DND-41 (cell line): ENCODE measurements at regions not wholly inside any gene's neighbourhood (a gene's known extent, or its start where the extent isn't known, plus 50 kb on each side); places are given as distances from the start of the nearest gene placed in this dataset.

ENCODE experiments used
- ATAC-seq: fragments of 200-7000 bp; cut with Tn5 transposase; 3 replicates; pipeline ENCODE4 v1.9.1; 2021; ENCODE audit warnings: low read depth; ENCODE audit not compliant: insufficient read depth
- DNase-seq: peaks from one replicate; pipeline ENCODE4 v3.0.0-alpha.2; 2020
- H2AFZ ChIP-seq: 2 replicates; pipeline ENCODE4 v1.6.0; 2012; ENCODE audit warnings: low read depth, low read length
- H3K27ac ChIP-seq: 2 replicates; pipeline ENCODE4 v1.5.1; 2012; ENCODE audit warnings: low read length, inconsistent platforms
- H3K27me3 ChIP-seq: fragments of 200-600 bp; sonication (generic); 2 replicates; pipeline ENCODE4 v1.6.0; 2012; ENCODE audit warnings: low read length, mild to moderate bottlenecking, inconsistent platforms; ENCODE audit not compliant: insufficient read depth, poor library complexity
- H3K36me3 ChIP-seq: 2 replicates; pipeline ENCODE4 v1.5.1; 2012; ENCODE audit warnings: low read length, inconsistent platforms; ENCODE audit not compliant: insufficient read depth
- H3K4me1 ChIP-seq: 2 replicates; pipeline ENCODE4 v1.5.1; 2012; ENCODE audit warnings: mild to moderate bottlenecking, low read length; ENCODE audit not compliant: insufficient read depth
- H3K4me2 ChIP-seq: 2 replicates; pipeline ENCODE4 v1.6.0; 2012; ENCODE audit warnings: mild to moderate bottlenecking, moderate library complexity, low read length, inconsistent platforms; ENCODE audit not compliant: insufficient read depth
- H3K4me3 ChIP-seq, 2 experiments: fragments of 200-600 bp in 1 of 2; shearing (Covaris generic) in 1 of 2; 2 replicates each; pipeline ENCODE4 v1.5.1; 2012 to 2016; ENCODE audit warnings: inconsistent platforms in 2 of 2, low read length in 2 of 2, mild to moderate bottlenecking in 2 of 2, low read depth in 1 of 2, moderate library complexity in 1 of 2
- H3K79me2 ChIP-seq: 2 replicates; pipeline ENCODE4 v1.6.0; 2012; ENCODE audit warnings: low read length, inconsistent platforms; ENCODE audit not compliant: insufficient read depth
- H3K9ac ChIP-seq: 2 replicates; pipeline ENCODE4 v1.6.0; 2012; ENCODE audit warnings: low read depth, mild to moderate bottlenecking, inconsistent platforms, low read length, moderate library complexity
- H3K9me3 ChIP-seq: 2 replicates; pipeline ENCODE4 v1.5.1; 2012; ENCODE audit warnings: low read length, moderate library complexity, mild to moderate bottlenecking, inconsistent platforms; ENCODE audit not compliant: insufficient read depth, severe bottlenecking
- H4K20me1 ChIP-seq: 2 replicates; pipeline ENCODE4 v1.6.0; 2012; ENCODE audit warnings: low read length; ENCODE audit not compliant: insufficient read depth
- CTCF ChIP-seq: IDR thresholded peaks from 2 replicates; pipeline ENCODE4 v1.5.1; 2012; ENCODE audit warnings: borderline replicate concordance, low read length, moderate library complexity, mild to moderate bottlenecking; ENCODE audit not compliant: poor library complexity, severe bottlenecking; ENCODE audit errors: extremely low read depth
- EZH2 ChIP-seq: IDR thresholded peaks from 3 replicates; pipeline ENCODE4 v1.6.1; 2012; ENCODE audit warnings: borderline replicate concordance, low read depth, mild to moderate bottlenecking, moderate library complexity, low read length, inconsistent platforms; ENCODE audit not compliant: severe bottlenecking

DNA sequence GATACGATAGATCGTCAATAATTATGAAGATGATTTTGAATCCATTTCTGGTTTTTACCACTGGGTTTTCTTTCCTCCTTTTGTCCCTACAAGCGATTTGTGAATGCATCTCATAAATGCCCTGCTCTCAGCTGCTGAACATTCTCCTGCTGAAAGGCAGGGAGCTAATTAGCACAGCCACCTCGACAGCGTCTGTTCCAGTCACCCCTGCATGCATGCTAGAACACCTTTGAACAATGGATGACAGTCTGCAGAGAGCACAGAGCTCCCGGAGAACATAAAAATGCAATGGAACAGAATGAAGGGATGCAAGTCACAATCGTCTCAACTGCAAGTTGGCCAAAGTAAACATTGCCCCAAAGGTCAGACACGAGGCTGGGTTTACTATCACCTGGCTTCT is 105.8 kb downstream of the SLC35B3 start:
- Histone ChIP-seq H3K9ac (no peak overlapping the region), H3K9me3 (no peaks in the 10 kb centered on the region), H3K27ac (no peak overlapping the region), H3K36me3 (no peaks in the 10 kb centered on the region), H2AFZ (no peak overlapping the region), H4K20me1 (no peaks in the 10 kb centered on the region), H3K4me2 (no peak overlapping the region), H3K79me2 (no peaks in the 10 kb centered on the region), H3K4me3 (no peak overlapping the region), H3K4me1 (no peaks in the 10 kb centered on the region), H3K27me3 (no peaks in the 10 kb centered on the region)
- no peak for DNase-seq
- ATAC-seq = no peak
- TF ChIP-seq CTCF (no peak), EZH2 (no peak)

GRCh38 chr6:8325743-8326142 is 109.6 kb downstream of the SLC35B3 start:
- Histone ChIP-seq H4K20me1 (no peaks in the 10 kb centered on the region), H3K4me1 (no peaks in the 10 kb centered on the region)

DNA sequence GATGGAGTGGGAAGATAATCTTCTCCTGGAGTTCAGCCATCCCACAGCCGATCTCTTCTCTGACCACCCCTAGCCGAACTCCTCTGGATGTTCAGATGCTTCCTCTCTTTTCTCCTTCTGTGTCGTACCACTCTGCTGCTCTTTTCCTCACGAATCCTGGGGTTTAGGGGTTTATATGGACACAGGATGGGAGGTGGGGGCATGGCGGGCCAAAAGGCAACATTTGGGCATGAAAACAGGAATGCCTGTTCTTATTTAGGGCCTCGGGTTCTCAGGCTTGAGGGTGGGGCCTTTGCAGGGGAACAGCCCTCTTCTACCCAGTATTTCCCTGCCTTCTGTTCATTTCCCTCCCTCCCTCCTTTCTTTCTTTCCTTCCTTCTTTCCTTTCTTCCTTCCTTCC is 112.7 kb downstream of the SLC35B3 start:
- no peak overlapping the region for H3K9ac ChIP-seq

More at GRCh38 chr6:8325743-8326142, 109.6 kb downstream of the SLC35B3 start:
- Histone ChIP-seq H3K9me3 (no peaks in the 10 kb centered on the region), H3K36me3 (no peaks in the 10 kb centered on the region), H3K9ac (no peak overlapping the region), H3K4me3 (no peak overlapping the region), H3K79me2 (no peaks in the 10 kb centered on the region), H3K27ac (no peak overlapping the region), H3K4me2 (no peak overlapping the region), H3K27me3 (no peaks in the 10 kb centered on the region), H2AFZ (no peak overlapping the region)
- TF ChIP-seq EZH2 (no peak), CTCF (no peak)
- no peak for ATAC-seq
- no peak for DNase-seq

More for the DNA sequence above, 112.7 kb downstream of the SLC35B3 start:
- Histone ChIP-seq H4K20me1 (no peaks in the 10 kb centered on the region), H2AFZ (no peak overlapping the region), H3K27me3 (no peaks in the 10 kb centered on the region), H3K4me3 (no peak overlapping the region), H3K79me2 (no peaks in the 10 kb centered on the region), H3K36me3 (no peaks in the 10 kb centered on the region), H3K27ac (no peak overlapping the region), H3K4me1 (no peaks in the 10 kb centered on the region), H3K4me2 (no peak overlapping the region), H3K9me3 (no peaks in the 10 kb centered on the region)
- TF ChIP-seq CTCF (no peak), EZH2 (no peak)
- DNase-seq (no peak), ATAC-seq (no peak)
